Skin epidermis (tissue), 12 donors: ENCODE measurements at regions not wholly inside any gene's neighbourhood (a gene's known extent, or its start where the extent isn't known, plus 50 kb on each side); places are given as distances from the start of the nearest gene placed in this dataset.

Source experiments
- H3K27ac ChIP-seq, 21 experiments: fragments of 200-600 bp; sonication (generic) in 11 of 21; one replicate each; pipeline ENCODE4 v1.5.0; 2020; ENCODE audit warnings: mild to moderate bottlenecking in 3 of 21, inconsistent platforms in 2 of 21, moderate library complexity in 2 of 21
- H3K4me3 ChIP-seq, 7 experiments: fragments of 200-600 bp; sonication (generic) in 2 of 7; one replicate each; pipeline ENCODE4 v1.5.0; 2020; ENCODE audit warnings: inconsistent platforms in 2 of 7, mild to moderate bottlenecking in 2 of 7, moderate library complexity in 1 of 7

DNA sequence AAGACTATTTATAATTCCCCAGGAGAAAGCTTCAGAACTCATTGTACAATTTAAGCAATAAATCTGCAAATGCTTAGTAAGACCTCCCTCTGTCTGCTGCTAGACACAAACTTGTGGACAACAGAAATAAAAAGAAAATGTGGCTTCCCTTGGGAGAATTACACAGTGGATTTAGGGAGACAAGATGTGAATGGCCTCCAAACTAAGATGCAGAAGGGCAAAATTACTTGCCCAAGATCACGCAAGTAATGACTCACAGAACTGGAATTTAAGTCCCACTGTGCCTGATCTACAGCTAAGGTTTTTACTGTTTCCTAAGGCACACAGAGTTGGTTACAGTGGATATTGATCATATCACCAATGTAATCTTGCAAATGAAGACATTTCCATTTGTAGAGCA, 947.0 kb downstream of the NLGN4Y start:
- Histone ChIP-seq H3K4me3 (no peak overlapping the region), H3K27ac (no peak overlapping the region)

- no peak overlapping the region for H3K4me3 ChIP-seq
Measured at GRCh38 chrY:15478348-15478963, 954.1 kb downstream of the NLGN4Y start.

GRCh38 chrY:15500536-15500935, 976.2 kb downstream of the NLGN4Y start:
- H3K27ac ChIP-seq, result no peak overlapping the region

More at GRCh38 chrY:15478348-15478963, 954.1 kb downstream of the NLGN4Y start:
- H3K27ac ChIP-seq, result no peak overlapping the region

GRCh38 chrY:15501181-15501580, 976.9 kb downstream of the NLGN4Y start:
- Histone ChIP-seq H3K27ac (no peak overlapping the region), H3K4me3 (no peak overlapping the region)

More at GRCh38 chrY:15500536-15500935, 976.2 kb downstream of the NLGN4Y start:
- no peak overlapping the region for H3K4me3 ChIP-seq

DNA sequence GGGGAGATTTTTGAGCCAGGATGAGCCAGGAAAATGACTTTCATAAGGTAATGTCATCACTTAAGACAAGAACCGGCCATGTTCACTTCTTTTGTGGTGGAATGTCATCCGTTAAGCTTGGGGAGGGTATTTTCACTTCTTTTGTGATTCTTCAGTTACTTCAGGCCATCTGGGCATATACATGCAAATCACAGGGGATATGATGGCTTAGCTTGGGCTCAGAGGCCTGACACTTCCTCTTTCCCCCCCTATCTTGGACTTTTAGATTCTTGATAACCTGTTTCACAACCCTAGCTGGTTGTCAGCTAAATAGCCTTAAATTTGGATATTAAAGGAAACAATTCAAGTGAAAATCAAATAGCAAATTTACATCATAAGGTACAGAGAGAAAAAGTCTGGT, 986.0 kb downstream of the NLGN4Y start:
- Histone ChIP-seq H3K27ac (no peak overlapping the region), H3K4me3 (no peak overlapping the region)

GRCh38 chrY:15510984-15511650, 986.8 kb downstream of the NLGN4Y start:
- H3K4me3 ChIP-seq, result no peak overlapping the region
- H3K27ac ChIP-seq, result no peak overlapping the region

DNA sequence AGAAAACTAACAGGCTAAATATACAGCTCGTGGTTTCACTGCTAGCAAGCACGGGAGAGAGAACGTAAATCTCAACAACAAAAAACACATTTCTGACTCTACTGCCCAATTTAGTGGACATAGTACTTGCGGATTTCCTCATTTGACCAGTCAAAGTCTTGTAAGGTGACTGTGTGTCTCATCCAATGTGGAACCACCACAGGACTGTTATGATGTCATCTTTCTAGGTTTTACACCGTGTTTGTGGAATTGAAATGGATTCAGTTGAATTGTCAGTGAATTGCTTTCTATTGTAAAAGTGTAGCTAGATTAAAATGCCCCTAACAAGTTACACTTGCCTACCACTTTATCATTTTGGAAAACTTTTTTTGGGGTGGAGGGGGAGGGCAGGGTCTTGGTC, 1010.8 kb downstream of the NLGN4Y start:
- Histone ChIP-seq H3K27ac (no peak overlapping the region), H3K4me3 (no peak overlapping the region)

- Histone ChIP-seq H3K27ac (no peak overlapping the region), H3K4me3 (no peak overlapping the region)
Measured at GRCh38 chrY:15535784-15536511, 1011.6 kb downstream of the NLGN4Y start.

DNA sequence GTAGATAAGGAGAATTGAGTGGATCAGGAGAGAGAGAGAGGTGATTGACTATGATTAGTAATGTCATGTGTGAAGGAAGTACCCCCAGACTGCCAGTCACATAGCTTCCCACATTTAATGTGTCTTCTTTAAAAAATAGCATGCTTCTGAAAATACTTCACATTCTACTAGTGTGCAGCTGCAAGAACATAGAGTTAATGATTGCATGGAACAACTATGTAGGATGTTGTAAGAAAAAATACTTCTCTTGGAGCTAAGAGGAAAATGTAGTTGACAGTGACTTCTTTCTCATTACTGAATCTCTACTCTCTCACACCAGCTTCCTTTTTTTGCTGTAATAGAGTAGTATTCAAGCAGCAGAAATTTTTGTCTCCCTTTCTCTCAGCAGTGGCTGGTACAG, 1016.2 kb downstream of the NLGN4Y start:
- H3K4me3 ChIP-seq, result no peak overlapping the region
- H3K27ac ChIP-seq, result no peak overlapping the region

DNA sequence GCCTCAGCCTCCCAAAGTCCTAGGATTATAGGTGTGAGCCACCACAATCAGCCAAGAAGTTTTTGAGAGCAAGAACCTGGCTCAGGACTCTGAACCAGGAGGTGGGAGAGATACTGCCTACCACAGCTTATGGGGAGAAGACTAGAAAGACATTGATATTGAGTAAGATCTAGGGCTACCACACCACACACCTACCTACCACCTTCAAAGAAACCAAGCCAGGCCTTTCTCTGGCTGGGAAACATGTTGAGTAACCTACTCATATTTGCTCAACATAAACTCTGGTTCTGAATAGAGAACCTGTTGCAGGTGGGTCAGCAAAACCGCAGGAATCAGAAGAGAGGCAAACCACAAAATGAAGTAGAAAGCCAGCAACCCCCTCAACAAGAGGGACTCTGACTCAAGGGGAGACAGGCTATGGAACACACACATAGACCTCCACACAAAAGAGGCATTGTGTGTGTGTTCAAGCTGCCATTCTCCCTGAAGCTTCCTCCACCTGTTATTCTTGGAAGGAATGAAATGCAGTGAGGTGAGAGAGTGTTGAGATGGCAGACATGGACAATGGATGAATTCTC, 1021.9 kb downstream of the NLGN4Y start:
- no peak overlapping the region for H3K27ac ChIP-seq
- H3K4me3 ChIP-seq, result no peak overlapping the region

DNA sequence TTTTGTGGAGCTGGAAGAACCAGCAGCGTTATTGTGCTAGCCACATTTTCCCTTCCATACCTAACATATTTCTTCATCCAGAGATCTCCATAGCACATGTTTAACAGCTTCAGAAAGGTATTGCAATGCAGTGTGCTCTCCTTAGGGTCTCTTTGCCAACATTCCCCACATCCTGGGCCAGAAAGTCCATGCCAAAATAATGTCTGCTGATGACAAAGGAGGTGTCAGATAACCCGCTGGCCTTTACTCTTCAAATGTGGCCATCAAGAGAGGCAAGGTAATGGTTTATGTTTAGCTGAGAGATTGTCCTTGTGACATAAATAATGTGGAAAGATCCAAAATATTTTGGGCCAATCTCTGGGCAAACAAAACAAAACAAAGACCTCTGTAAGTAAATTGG, 1027.7 kb downstream of the NLGN4Y start:
- Histone ChIP-seq H3K4me3 (no peak overlapping the region), H3K27ac (no peak overlapping the region)

GRCh38 chrY:15554991-15555390, 1030.7 kb downstream of the NLGN4Y start:
- no peak overlapping the region for H3K4me3 ChIP-seq
- no peak overlapping the region for H3K27ac ChIP-seq

GRCh38 chrY:15559169-15559568, 1034.8 kb downstream of the NLGN4Y start:
- H3K4me3 ChIP-seq, result no peak overlapping the region
- H3K27ac ChIP-seq, result no peak overlapping the region

DNA sequence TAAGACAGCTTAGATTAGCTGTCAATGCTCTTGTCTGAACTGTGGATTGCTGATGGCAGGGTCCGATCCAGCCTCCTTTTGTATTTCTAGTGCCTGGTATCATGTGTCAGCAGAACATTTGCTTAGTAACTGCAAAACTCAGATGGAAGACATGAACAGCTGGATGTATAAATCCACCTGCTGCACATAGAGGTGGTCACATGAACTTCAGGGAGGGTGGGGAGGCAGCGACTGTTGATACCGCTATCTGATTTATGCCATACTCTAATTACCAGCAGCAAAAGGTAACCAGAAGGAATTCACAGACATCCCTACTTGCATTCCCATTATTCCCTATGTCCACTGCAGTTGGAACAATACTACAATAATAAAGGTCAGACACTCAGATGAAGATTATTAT, 1036.5 kb downstream of the NLGN4Y start:
- H3K27ac ChIP-seq, result no peak overlapping the region
- no peak overlapping the region for H3K4me3 ChIP-seq

DNA sequence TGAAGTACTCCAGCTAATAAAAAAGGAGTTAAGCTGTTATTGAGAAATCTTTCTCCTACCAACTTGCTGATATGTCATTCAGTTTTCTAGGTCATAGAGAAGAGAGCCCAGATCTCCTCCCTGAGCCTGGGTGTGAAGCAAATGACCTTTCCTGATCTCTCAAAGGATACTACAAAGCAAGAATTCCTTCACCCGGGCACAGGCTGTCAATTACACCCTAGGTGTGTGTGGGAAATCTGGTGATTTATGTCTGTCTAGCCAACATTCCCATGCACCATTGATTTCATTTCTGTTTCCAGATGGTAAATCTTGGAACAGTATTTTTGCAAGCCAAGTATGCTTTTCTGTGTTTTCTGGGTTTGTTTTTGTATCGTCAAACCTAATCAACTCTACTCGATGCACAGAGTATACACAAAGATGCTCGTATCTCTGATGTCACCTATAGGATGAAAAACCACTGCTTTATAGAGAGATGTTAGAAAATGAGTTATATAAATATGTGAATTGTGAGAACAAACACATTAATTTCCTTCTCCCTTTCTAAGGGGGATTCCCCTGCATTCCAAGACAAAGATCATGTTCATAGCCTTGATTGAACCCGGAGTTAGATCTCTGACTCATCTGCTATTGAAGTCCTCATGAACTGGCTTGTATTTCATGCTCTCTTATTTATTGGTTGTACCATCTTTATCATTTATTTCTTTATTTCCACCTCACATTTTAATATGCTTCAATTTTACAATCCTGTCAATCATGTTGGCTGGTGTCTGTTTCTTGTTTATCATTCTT, 1037.4 kb downstream of the NLGN4Y start:
- Histone ChIP-seq H3K4me3 (no peak overlapping the region), H3K27ac (no peak overlapping the region)

- H3K4me3 ChIP-seq, result no peak overlapping the region
- no peak overlapping the region for H3K27ac ChIP-seq
Measured at GRCh38 chrY:15577886-15578285, 1053.6 kb downstream of the NLGN4Y start.

GRCh38 chrY:15578761-15579160, 1054.4 kb downstream of the NLGN4Y start:
- Histone ChIP-seq H3K27ac (no peak overlapping the region), H3K4me3 (no peak overlapping the region)

GRCh38 chrY:15579245-15579644, 1054.9 kb downstream of the NLGN4Y start:
- Histone ChIP-seq H3K27ac (no peak overlapping the region), H3K4me3 (no peak overlapping the region)

DNA sequence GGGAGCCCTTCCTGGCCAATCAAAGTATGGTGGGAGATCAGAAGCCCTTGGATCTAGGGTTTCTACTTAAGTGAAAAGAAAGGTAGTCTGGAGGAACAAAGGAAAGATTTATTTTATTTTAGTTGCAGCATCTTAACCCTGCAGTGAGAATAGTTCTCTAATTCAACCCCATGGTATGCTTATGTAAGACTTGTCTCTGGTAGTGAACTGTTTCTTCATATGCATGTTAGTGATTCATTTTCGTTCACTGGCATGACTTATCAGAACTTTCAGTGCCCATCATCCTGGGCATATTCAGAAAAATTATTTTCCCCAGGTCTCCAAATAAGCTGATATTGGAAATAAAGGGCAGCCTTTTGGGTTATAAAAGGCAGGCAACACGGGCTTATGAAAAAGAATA, 1058.8 kb downstream of the NLGN4Y start:
- H3K4me3 ChIP-seq, result no peak overlapping the region

GRCh38 chrY:15592957-15593356, 1068.6 kb downstream of the NLGN4Y start:
- no peak overlapping the region for H3K27ac ChIP-seq
- no peak overlapping the region for H3K4me3 ChIP-seq

More for the DNA sequence above, 1058.8 kb downstream of the NLGN4Y start:
- no peak overlapping the region for H3K27ac ChIP-seq
